ENCODE measurements at regions not wholly inside any gene's neighbourhood (a gene's known extent, or its start where the extent isn't known, plus 50 kb on each side); places are given as distances from the start of the nearest gene placed in this dataset.

DNA sequence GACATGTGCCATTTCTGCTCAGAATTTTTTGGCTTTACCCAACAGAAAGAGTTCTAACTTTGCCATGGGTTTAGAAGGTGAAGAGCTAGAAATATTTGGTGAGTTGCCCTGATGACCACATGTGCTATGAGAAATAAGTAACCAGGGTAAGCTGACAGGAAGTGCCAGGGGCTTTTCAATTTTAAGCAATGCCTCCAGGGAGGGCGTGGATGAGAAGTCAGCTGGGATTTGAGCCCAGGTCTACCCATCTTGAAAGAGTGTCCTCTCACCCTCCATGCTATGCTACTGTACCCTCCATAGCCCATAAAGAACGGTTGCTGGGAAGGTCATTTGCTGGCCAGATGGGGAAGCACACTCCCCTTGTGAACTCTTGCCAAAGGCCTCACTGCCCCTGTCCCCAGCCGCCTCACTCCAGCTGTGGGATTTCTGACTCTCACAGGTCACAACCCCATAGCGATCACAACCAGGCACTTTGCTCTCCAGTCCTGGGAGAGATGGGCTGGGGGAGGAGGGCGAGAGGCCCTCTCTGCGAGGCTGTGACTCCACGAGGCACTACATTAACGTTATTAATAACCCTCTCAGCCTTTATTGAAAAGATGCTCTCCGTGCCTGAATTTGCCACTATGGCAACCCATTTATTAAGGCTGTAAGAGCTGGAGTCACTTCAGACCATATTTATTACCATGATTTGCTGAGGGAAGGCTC, 291.1 kb downstream of the DHX35 start:
- TF ChIP-seq POLR2A (IDR thresholded peaks at IDR 0.05) (no peak), CTCF (IDR thresholded peaks at IDR 0.05) (no peak)
